GM19025 (cell line): ENCODE measurements at regions not wholly inside any gene's neighbourhood (a gene's known extent, or its start where the extent isn't known, plus 50 kb on each side); places are given as distances from the start of the nearest gene placed in this dataset.

Experiments used
- ATAC-seq: cut with Tn5 transposase; IDR thresholded peaks from one replicate; pipeline ENCODE4 v1.9.1; 2021; ENCODE audit warnings: mild to moderate bottlenecking, low read depth, moderate library complexity; ENCODE audit not compliant: unreplicated experiment

DNA sequence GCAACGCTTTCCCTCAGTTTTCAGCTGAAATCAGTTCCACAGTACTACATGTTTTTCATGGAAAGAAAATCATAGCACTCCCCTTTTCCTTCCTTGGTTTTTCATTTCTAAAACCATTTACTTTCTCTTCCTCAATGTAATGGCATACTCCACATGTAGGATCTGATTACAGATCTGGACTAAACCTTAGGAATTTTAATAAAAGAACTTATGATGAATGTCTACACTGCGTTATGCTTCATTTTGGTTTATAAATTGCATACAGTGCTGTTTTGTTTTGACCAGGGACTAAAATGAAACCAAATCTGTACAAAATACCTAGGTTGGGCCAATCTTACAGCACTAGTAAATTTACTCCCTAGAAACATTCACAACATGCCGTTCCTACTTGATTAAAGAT lies 589.9 kb downstream of the TBC1D4 start:
- ATAC-seq, result no peak

DNA sequence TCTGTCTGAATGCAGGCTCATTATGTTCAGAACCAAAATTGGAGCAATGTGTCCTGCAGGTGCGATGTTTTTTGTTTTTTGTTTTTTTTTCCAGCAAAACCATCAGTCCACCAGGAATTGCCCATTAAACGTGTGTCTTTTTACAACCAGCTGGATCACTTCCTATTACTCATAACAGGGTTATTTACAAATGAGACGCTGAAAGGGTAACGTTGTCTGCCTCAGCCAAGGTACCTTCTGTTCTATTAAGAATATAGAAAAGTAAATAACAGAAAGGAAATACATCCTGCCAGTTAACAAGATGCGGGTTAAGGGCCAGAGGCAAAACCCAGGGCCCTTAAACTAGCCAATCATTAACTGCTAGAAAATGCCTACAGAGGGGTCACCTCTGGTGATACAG lies 590.4 kb downstream of the TBC1D4 start:
- ATAC-seq, result no peak

DNA sequence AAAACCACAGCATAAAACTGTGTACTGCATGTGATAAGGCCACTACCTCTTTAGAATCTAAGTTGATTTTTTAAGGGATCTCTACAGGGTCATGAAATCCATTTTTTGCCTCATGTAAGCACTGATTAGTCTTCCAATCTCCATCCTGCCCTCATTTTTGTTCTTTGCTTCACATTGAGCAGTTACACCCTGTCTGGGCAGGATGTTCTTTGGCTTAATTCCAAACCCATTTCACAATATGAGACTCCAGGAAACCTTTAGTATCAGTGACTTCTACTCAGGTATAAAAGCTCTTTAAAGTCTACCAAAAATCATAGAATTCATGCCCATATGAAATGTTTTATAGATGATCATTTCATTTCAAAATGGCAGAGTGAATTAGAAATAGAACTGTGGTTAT lies 592.6 kb downstream of the TBC1D4 start:
- ATAC-seq, result no peak

DNA sequence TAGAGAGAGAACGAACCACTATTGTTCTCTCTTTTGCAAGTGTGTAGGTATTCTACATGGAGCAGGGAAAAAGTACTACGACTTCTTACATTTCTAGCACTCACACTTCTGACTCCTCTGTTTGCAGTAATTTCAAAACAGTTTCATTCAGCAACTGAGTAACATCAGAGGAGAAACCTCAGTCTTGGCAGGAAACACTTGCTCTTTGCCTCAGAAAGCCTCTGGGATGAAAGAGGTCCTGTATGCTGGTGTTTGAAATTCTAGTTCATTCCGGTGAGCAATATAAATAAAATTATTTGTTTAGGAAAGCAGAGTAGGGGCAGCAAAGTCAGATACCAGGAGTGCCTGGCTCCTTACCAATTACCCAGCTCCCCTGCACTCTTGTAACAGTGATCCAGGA lies 595.5 kb downstream of the TBC1D4 start:
- no peak for ATAC-seq

DNA sequence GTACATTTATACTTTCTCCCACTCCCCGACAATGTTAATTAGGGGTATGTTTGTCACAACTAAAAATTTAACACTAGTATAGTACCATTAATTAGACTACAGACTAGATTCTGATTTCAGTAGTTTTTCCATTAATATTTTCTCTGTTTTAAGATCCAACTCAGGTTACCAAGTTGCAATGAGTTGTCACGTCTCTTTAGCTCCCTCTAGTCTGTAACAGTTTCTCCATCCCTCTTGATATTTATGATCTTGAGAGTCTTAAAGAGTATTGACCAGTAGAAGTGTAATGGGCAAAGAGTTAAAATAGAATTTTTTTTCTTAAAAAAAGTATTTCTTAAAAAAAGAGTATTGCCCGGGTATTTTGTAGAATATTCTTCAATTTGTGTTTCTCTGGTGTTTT lies 598.1 kb downstream of the TBC1D4 start:
- no peak for ATAC-seq

DNA sequence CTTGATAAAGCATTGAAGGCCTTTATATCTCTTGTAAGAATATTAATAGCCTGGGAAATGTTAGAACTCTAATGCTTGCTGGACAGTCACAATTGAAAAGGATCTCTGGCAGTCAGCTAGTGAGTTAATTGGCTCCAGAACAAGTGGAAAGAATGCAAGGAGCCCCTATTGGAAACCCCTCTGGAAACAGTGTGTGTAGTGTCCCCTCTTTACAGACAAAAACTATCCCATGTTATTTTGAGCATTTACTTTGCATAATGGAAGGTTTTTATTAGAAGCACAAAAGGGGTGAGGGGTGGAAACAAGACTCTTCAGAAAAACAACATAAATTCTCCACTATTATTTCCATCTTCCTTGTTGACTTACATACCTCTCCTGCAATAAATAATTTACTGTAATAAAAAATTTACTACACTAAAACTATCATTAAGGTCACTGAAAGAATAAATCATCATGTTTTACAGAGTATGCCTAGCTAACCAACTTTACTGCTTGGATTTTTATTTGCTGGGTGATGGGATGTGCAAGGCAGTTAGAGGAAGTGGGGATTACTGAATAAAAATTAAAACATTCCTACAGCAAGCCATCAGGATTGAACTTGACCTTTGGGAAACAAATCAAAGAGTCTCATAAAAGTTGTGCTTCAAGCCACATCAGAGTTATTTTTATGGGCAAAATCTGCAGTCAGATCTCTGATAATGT lies 610.4 kb downstream of the TBC1D4 start:
- ATAC-seq, result no peak

DNA sequence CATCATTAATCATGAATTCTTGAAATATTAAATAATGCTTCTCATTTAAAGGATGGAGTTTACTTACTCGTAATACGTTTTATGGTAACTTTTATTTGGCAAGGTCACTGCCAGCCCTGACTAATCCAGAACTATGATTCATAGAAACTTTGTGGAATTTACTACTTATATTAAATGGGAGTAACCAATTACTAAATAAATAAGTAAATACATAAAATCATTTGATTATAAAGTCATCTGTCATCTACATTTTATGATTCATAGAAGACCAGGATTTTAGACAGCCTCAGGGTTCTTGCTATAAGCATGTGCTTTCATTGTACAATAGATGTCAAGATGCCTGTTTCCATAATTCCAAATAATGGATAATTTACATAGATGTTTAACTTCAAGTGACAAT lies 611.1 kb downstream of the TBC1D4 start:
- ATAC-seq, result no peak

DNA sequence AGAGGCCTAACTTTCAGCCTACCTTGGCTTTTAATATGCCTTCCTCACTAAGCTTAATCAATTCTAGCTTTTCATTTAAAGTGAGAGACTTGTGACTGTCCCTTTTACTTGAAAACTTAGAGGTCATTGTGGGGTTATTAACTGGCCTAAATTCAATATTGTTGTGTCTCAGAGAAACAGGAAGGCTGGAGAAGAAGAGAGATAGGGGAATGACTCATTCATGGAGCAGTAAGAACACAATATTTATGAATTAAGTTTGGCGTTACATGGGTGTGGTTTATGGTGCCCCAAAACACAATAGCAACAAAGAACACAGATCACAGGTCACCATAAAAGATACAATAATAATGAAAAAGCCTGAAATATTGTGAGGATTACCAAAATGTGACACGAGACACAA lies 612.1 kb downstream of the TBC1D4 start:
- ATAC-seq, result no peak

DNA sequence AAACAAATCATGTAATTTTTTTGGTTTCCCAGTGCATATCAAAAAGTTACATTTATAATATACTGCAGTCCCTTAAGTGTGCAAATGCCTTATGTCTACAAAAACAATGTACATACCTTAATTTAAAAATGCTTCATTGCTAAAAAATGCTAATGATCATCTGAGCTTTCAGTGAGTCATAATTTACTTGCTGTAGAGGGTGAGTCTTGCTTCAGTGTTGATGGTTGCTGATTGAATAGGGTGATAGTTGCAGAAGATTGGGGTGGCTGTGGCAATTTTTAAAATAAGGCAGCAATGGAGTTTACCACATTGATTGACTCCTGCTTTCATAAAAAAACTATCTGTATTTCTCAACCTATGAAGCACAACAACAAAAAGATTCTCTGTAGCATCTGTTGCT lies 613.9 kb downstream of the TBC1D4 start:
- ATAC-seq, result no peak

DNA sequence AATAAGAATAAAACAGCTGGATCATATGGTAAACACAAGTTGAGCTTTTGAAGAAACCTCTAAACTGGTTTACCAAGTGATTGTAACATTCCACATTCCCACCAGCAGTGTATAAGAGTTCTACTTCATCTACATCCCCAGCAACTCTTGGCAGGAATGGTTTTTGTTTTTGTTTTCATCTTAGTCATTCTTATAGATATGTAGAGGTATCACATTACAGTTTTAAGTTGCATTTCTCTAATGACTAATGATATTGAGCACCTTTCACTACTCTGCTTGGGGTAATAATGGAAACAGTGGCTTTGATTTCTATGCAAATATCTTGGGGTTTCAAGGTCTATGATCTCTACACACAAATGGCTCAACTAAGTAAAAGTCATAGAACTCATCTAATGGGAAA lies 614.5 kb downstream of the TBC1D4 start:
- no peak for ATAC-seq

DNA sequence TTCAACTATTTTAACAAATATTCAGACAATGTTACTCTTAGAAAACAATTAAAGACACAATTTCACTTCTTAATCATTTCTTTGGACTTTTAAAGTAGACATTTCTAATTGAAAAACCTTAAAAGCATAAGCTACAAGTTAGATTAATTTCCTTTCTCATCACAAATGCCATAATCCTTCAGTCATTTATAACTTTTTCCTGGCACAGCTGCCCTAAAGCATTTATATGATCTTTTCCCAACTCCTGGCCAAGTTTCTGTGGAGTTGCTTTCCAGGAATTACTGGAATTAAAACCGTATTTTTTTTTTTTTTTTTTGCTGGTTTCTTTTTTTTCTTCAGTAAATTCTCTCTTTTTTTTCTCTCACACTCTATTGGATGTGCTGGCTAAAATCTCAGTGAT lies 615.9 kb downstream of the TBC1D4 start:
- ATAC-seq, result no peak

DNA sequence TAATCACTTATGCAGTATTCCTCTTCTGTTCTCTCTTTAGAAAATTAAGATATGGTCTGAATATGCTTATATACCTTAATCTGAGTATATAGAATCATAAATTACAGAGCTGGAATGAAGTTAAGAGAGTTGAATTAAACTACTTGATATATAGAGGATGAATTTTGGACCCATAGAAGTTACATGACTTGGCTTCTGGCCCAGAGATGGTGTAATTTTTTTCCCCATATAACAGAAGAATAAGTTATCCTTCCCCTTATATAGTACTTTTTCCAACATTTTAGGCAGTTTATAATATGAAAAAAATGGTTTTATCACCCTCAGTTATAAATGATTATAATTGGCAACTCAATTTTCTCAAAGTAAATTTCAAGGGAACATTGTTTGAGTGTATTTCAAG lies 616.3 kb downstream of the TBC1D4 start:
- no peak for ATAC-seq

DNA sequence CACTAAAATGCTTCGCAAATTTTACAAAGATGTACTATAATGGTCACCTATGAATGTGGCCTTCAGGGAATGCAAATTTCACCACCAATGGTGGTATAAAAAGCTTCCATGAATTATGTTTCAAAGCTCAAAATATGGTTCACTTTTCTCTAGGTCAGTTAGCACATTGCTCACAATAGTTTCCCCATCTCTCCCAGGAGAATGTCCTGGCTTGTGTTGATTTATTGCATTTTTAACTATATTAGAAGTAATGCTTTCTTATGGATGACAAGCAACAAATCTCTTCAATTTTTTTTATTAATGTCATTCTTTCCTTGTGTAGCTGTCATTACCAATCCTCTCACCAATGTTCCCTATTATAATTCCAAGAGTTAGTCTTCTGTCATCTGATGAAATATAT lies 621.2 kb downstream of the TBC1D4 start:
- ATAC-seq, result no peak

DNA sequence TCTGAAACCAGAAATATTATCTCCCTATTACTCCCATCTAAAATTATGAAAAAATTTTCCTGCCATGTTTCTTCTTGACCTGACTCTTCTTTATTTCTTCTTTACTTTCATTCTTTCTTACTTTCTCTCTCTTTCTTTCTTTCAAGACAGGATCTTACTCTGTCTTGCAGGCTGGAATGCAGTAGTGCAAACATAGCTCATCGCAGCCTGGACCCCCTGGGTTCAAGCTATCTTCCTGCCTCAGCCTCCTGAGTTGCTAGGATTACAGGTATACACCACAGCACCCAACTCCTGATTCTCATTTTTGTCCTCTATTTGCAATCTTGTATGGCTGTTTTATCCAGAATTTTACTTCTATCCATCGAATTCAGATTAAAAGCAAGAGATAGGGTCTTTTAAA lies 631.1 kb downstream of the TBC1D4 start:
- ATAC-seq, result no peak

DNA sequence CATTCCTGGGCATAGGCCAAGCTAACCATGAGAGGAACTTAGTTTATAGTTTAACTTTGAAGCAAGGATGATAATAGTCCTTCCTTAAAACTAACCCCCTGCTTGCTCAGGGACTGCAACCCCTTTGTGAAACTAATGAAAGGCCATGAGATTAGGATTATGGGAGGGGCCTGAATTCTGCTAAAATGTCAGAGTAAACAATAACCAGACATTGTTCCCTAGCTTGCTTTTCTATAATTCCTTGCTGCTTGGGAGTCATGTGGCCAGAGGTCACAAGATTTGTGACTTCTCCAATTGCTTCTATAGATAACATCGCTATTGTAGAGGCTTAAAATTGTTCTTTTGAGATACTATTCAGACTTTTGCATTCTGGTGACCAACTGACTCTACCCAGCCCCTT lies 634.0 kb downstream of the TBC1D4 start:
- ATAC-seq, result no peak

DNA sequence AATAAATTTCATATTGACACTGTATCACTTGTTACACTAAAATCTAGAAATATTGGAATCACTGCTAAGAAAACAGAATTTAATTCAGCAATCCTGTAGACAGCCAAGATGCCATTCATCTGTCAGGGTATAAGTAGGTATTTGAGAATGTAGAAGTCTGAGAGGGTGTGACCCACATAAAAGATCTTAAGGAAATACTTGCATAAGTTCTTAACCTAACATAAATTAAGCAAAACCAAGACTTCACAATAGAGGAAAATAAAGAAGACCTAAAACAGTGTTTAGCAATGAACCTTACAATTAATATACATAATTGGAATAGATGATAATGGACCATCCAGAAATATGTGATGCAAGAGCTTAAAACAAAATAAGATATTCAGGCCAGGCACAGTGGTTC lies 636.2 kb downstream of the TBC1D4 start:
- no peak for ATAC-seq

DNA sequence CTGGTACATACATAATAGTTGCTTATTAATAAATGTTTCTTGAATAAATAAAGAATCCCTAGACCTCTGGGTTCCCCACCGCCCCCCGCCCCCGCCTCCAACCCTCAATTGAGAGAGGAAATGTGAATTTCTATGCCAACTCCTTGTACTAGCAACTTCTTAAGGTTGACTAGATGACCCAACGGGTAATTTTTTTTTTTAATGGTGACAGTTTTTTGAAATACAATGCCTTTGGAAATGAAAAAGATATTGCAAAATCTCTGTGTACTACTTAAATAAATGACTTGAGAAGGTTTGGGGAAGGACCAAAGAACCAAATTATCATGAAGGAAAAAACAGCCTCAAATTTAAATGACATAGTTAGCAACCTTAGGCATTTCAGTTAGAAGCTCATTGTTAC lies 640.3 kb downstream of the TBC1D4 start:
- ATAC-seq, result no peak

DNA sequence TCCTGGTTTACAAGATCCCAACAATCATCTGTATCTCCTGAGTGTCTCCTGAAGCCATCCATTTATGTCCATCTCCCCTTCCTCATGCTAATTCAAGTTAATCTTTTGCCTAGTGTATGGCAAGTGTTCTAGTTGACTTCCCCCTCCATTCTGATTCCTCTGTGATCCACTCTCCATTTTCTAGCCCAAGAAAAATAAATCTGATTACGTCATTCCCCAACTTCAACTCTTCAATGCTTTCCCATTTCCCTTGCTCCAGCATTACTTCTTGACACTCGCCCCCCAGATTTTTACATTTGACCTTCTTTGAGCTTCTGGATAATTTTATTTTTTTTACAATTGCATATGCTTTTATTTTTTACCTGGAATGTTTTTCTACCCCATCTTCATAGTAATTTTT lies 640.8 kb downstream of the TBC1D4 start:
- no peak for ATAC-seq

DNA sequence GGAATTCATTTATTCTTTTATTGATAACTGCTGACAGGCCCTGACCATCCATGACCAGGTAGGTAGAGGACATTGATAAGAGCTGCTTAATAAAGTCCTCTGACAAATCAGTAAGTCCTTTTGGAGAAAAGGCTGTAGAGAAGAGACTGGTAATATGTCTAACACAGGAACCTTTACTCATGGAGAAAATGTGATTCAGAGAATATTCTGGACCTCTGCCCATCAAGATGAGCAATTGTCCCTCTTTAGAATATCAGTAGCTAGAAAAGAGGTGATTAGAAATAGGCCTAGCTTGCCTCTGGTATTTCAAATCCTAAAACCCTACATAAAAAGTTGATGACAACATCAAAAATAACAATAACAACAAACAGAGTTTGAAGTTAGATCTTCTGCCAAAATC lies 642.3 kb downstream of the TBC1D4 start:
- no peak for ATAC-seq

DNA sequence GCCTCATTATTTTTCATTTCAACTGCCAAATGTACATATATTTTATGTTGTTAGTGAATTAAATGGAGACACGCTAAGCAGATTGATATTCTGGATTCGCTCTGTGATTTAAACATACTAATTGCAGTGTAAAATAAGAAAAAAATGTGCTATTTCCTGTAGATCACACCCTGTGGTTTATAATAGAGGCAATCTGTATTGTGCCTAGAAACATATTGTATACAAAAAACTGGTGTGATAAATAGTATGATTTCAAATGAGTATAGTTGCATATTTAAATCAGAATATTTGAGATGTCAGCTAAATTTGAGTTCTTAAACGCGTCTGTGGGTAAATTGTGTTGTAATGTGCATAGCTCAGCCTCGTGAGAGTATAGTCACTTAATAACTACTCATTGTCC lies 643.9 kb downstream of the TBC1D4 start:
- no peak for ATAC-seq

DNA sequence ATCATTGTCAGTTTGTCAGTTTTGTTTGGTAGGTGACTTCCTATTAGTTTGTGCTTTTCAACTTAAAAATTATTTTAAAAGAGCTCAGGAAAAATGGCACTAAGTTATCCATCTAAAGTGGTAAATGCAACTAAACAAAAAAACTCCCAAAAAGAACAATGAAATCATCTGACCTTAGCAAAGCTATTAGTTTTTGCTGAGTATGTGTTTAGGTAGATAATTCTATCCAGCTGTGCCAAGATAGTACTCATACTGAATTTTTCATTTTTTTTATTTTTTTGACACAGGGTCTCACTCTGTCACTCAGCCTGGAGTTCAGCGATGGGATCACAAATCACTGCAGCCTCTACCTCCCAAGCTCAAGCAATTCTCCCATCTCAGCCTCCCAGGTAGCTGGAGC lies 645.3 kb downstream of the TBC1D4 start:
- no peak for ATAC-seq

DNA sequence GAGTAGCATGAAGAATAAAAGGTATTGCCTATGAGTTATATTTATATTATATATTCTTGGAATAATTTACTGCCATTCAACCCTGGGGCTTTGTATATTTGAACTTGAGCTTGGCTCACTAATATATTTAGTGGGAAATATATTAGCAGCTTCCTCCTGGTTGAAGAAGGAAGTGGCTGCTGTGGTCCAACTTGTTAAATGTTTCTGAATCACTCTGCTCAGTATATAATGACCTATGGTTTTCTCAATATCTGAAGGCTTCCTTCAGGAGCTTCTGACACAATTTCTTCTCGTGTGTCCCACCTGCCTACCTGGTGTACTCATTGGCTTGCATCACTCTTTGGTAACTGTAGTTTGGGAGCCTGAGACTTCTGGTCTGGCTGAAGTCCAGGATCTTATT lies 646.4 kb downstream of the TBC1D4 start:
- ATAC-seq, result no peak

DNA sequence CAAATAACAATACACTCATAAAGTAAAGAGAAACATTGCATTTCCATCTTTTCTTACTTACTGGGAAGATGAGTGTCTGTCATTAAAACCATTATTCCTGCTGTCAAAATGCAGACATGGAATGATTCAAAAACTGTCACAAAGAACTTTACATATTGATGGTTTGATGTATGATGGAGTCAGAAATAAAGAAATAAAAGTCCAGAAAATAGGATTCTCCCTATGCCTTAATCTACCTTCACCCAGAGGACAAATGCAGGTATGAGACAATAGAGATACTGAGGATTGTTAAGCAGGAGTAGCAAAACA lies 656.1 kb downstream of the TBC1D4 start:
- ATAC-seq, result no peak
